SK-N-MC (cell line): ENCODE measurements at regions not wholly inside any gene's neighbourhood (a gene's known extent, or its start where the extent isn't known, plus 50 kb on each side); places are given as distances from the start of the nearest gene placed in this dataset.

Experiments used
- EZH2 ChIP-seq: fragments of 200-600 bp; sonication (generic); IDR thresholded peaks from one replicate; pipeline ENCODE4 v1.6.1; 2017; ENCODE audit warnings: antibody characterized with exemption
- POLR2AphosphoS5 ChIP-seq: IDR thresholded peaks from 2 replicates; pipeline ENCODE4 v1.6.1; 2012; ENCODE audit warnings: mild to moderate bottlenecking, low read depth, low read length, borderline replicate concordance

- TF ChIP-seq POLR2AphosphoS5 (no peak), EZH2 (no peak)
Observed at GRCh38 chr2:132268977-132269523, 107.3 kb upstream of the ANKRD30BL start.
